ENCODE measurements at regions not wholly inside any gene's neighbourhood (a gene's known extent, or its start where the extent isn't known, plus 50 kb on each side); places are given as distances from the start of the nearest gene placed in this dataset.

- TF ChIP-seq, protein P1, sequence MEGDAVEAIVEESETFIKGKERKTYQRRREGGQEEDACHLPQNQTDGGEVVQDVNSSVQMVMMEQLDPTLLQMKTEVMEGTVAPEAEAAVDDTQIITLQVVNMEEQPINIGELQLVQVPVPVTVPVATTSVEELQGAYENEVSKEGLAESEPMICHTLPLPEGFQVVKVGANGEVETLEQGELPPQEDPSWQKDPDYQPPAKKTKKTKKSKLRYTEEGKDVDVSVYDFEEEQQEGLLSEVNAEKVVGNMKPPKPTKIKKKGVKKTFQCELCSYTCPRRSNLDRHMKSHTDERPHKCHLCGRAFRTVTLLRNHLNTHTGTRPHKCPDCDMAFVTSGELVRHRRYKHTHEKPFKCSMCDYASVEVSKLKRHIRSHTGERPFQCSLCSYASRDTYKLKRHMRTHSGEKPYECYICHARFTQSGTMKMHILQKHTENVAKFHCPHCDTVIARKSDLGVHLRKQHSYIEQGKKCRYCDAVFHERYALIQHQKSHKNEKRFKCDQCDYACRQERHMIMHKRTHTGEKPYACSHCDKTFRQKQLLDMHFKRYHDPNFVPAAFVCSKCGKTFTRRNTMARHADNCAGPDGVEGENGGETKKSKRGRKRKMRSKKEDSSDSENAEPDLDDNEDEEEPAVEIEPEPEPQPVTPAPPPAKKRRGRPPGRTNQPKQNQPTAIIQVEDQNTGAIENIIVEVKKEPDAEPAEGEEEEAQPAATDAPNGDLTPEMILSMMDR (IDR thresholded peaks at IDR 0.05; ENCODE audit: insufficient read depth, low read depth, low read length) = no peak
- TF ChIP-seq EZH2 (IDR thresholded peaks at IDR 0.05; ENCODE audit: insufficient read depth, low read length) = no peak
Measured at GRCh38 chr9:108074900-108075299, 585.3 kb upstream of the KLF4 start.

Data from astrocyte (in vitro differentiated cells and primary cell).